Keratinocyte (primary cell): ENCODE measurements at regions not wholly inside any gene's neighbourhood (a gene's known extent, or its start where the extent isn't known, plus 50 kb on each side); places are given as distances from the start of the nearest gene placed in this dataset.

Experiments
- DNase-seq: peaks from one replicate; pipeline ENCODE4 v3.0.0-alpha.2; 2011; ENCODE audit warnings: low read depth, missing footprints, low spot score
- FAIRE-seq: peaks from 2 replicates; lab custom pipeline; 2011; peaks lifted over from hg19 to GRCh38; lab: Jason Lieb, UNC
- H2AFZ ChIP-seq: 2 replicates; pipeline ENCODE4 v1.6.0; 2012; ENCODE audit warnings: low read length, control low read depth, inconsistent platforms; ENCODE audit not compliant: control insufficient read depth
- H3K27ac ChIP-seq: 2 replicates; pipeline ENCODE4 v1.5.1; 2011; ENCODE audit warnings: low read length; ENCODE audit not compliant: control insufficient read depth, insufficient read depth
- H3K27me3 ChIP-seq: 3 replicates; pipeline ENCODE4 v1.6.0; 2011; ENCODE audit warnings: low read length; ENCODE audit not compliant: control insufficient read depth, insufficient read depth; ENCODE audit errors: extremely low read depth
- H3K36me3 ChIP-seq, 2 experiments: 2 replicates in 1 of 2; 3 replicates in 1 of 2; pipeline ENCODE4 v1.5.1; 2011; ENCODE audit warnings: low read length in 2 of 2, mild to moderate bottlenecking in 1 of 2; ENCODE audit not compliant: control insufficient read depth in 2 of 2, insufficient read depth in 2 of 2; ENCODE audit errors: extremely low read depth in 1 of 2
- H3K4me1 ChIP-seq: 3 replicates; pipeline ENCODE4 v1.5.1; 2011; ENCODE audit warnings: low read length; ENCODE audit not compliant: control insufficient read depth, insufficient read depth; ENCODE audit errors: extremely low read depth
- H3K4me2 ChIP-seq: 3 replicates; pipeline ENCODE4 v1.6.0; 2011; ENCODE audit warnings: low read depth, low read length; ENCODE audit not compliant: control insufficient read depth, insufficient read depth; ENCODE audit errors: extremely low read depth
- H3K4me3 ChIP-seq, 3 experiments: fragments of 200-600 bp in 1 of 3; sonication (generic) in 1 of 3; 2 replicates in 2 of 3; 3 replicates in 1 of 3; pipeline ENCODE4 v1.5.1; 2011 to 2016; ENCODE audit warnings: low read length in 3 of 3, mild to moderate bottlenecking in 3 of 3, control low read depth in 2 of 3, inconsistent platforms in 1 of 3, low read depth in 1 of 3, mixed read lengths in 1 of 3, mixed run types in 1 of 3, moderate library complexity in 1 of 3; ENCODE audit not compliant: control insufficient read depth in 2 of 3, insufficient read depth in 2 of 3; ENCODE audit errors: extremely low read depth in 1 of 3
- H3K79me2 ChIP-seq: 2 replicates; pipeline ENCODE4 v1.6.0; 2012; ENCODE audit warnings: low read length; ENCODE audit not compliant: control insufficient read depth, insufficient read depth
- H3K9ac ChIP-seq: 3 replicates; pipeline ENCODE4 v1.6.0; 2011; ENCODE audit warnings: low read length; ENCODE audit not compliant: control insufficient read depth, insufficient read depth; ENCODE audit errors: extremely low read depth
- H3K9me1 ChIP-seq: 3 replicates; pipeline ENCODE4 v1.6.0; 2011; ENCODE audit warnings: low read length; ENCODE audit not compliant: control insufficient read depth, insufficient read depth; ENCODE audit errors: extremely low read depth
- H3K9me3 ChIP-seq: 2 replicates; pipeline ENCODE4 v1.5.1; 2012; ENCODE audit warnings: low read depth, low read length; ENCODE audit not compliant: control insufficient read depth
- H4K20me1 ChIP-seq: 3 replicates; pipeline ENCODE4 v1.6.0; 2011; ENCODE audit warnings: low read length; ENCODE audit not compliant: control insufficient read depth, insufficient read depth; ENCODE audit errors: extremely low read depth
- CTCF ChIP-seq, 3 experiments: IDR thresholded peaks in 1 of 3; conservative IDR thresholded peaks in 1 of 3; optimal IDR thresholded peaks in 1 of 3; 2 replicates in 2 of 3; 3 replicates in 1 of 3; pipeline versions ENCODE3 to v1.5.1; 2011; ENCODE audit warnings: low read length in 3 of 3, mild to moderate bottlenecking in 3 of 3, moderate library complexity in 2 of 3, control low read depth in 1 of 3, inconsistent platforms in 1 of 3; ENCODE audit not compliant: insufficient read depth in 2 of 3; ENCODE audit errors: extremely low read depth in 1 of 3
- EZH2 ChIP-seq: IDR thresholded peaks from one replicate; pipeline ENCODE4 v1.6.1; 2012; ENCODE audit warnings: inconsistent platforms, mild to moderate bottlenecking, low read length, moderate library complexity
- dilution Hi-C: fragments of 300-500 bp; cut with MboI; formaldehyde crosslinking; loops from one replicate; pipeline ENCODE4 v1.7.0; 2020; ENCODE audit warnings: low sequenced_read_pairs; ENCODE audit not compliant: extremely low pct_ligation_motif_present

DNA sequence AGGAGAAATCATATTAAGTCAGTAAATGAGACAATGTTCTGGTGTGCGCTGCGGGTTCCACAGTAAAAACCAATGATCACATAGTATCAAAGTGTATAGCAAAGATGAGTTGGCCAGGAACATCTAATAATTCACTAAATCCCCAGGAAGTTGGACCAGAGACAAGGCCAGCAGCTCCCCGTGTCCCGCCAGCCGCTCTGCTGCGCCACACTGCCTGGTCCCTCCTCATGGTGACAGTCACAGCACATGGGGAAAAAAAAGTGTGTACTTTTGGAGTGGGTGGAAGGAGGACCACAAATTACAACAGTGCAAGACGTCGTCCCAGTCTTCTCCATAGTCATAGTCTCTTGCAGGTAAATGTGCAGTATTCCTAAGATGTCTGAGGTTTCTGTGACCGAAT, 239.0 kb upstream of the RNF32 start:
- no peaks in the 10 kb centered on the region for H3K4me1 ChIP-seq
- no peaks in the 10 kb centered on the region for H3K36me3 ChIP-seq
- no peak overlapping the region for H3K9ac ChIP-seq
- no peaks in the 10 kb centered on the region for H3K9me1 ChIP-seq
- H4K20me1 ChIP-seq: no peaks in the 10 kb centered on the region
- H3K4me2 ChIP-seq: no peak overlapping the region
- TF ChIP-seq CTCF (optimal IDR thresholded peaks at IDR 0.05 in 1 of 3, IDR thresholded peaks at IDR 0.05 in 1 of 3, conservative IDR thresholded peaks at IDR 0.05 in 1 of 3; ENCODE audit: extremely low read depth in 1 of 3, insufficient read depth in 2 of 3, low read length in 3 of 3) (no peak), EZH2 (no peak)
- no peaks in the 10 kb centered on the region for H3K79me2 ChIP-seq
- H3K9me3 ChIP-seq: peaks cover 10% of the 10 kb centered on the region
- dilution Hi-C loops: no loop called here
- H3K4me3 ChIP-seq: no peak overlapping the region
- H3K27me3 ChIP-seq: no peaks in the 10 kb centered on the region
- DNase-seq (no peak), FAIRE-seq (no peak)
- no peak overlapping the region for H3K27ac ChIP-seq
- H2AFZ ChIP-seq: no peak overlapping the region

GRCh38 chr7:156400046-156400445, 240.5 kb upstream of the RNF32 start:
- Histone ChIP-seq H2AFZ (no peak overlapping the region), H3K4me2 (no peak overlapping the region), H3K4me3 (no peak overlapping the region), H3K9ac (no peak overlapping the region), H3K36me3 (no peaks in the 10 kb centered on the region), H3K9me1 (no peaks in the 10 kb centered on the region), H3K27me3 (no peaks in the 10 kb centered on the region), H4K20me1 (no peaks in the 10 kb centered on the region), H3K27ac (no peak overlapping the region), H3K79me2 (no peaks in the 10 kb centered on the region), H3K9me3 (peaks cover 12% of the 10 kb centered on the region), H3K4me1 (no peaks in the 10 kb centered on the region)
- DNase-seq: no peak
- no peak for FAIRE-seq
- no peak for TF ChIP-seq CTCF (optimal IDR thresholded peaks at IDR 0.05 in 1 of 3, IDR thresholded peaks at IDR 0.05 in 1 of 3, conservative IDR thresholded peaks at IDR 0.05 in 1 of 3; ENCODE audit: extremely low read depth in 1 of 3, insufficient read depth in 2 of 3, low read length in 3 of 3)
- dilution Hi-C loops: no loop called here
